ENCODE measurements at regions not wholly inside any gene's neighbourhood (a gene's known extent, or its start where the extent isn't known, plus 50 kb on each side); places are given as distances from the start of the nearest gene placed in this dataset.

- Histone ChIP-seq H3K4me2 (ENCODE audit: control insufficient read depth, extremely low read depth, insufficient read depth, low read depth, low read length) (no peak overlapping the region), H3K9me1 (ENCODE audit: control insufficient read depth, extremely low read depth, insufficient read depth, low read length) (no peaks in the 10 kb centered on the region), H3K9ac (ENCODE audit: control insufficient read depth, extremely low read depth, insufficient read depth, low read length) (no peak overlapping the region), H2AFZ (ENCODE audit: control insufficient read depth, low read length) (no peak overlapping the region), H3K9me3 (ENCODE audit: control insufficient read depth, low read depth, low read length) (no peaks in the 10 kb centered on the region), H3K36me3 (ENCODE audit: control insufficient read depth in 2 of 2, extremely low read depth in 1 of 2, insufficient read depth in 2 of 2, low read length in 2 of 2) (no peaks in the 10 kb centered on the region), H3K4me1 (ENCODE audit: control insufficient read depth, extremely low read depth, insufficient read depth, low read length) (no peaks in the 10 kb centered on the region), H3K79me2 (ENCODE audit: control insufficient read depth, insufficient read depth, low read length) (no peaks in the 10 kb centered on the region), H3K4me3 (ENCODE audit: control insufficient read depth in 2 of 3, extremely low read depth in 1 of 3, insufficient read depth in 2 of 3, low read depth in 1 of 3, low read length in 3 of 3) (no peak overlapping the region), H3K27ac (ENCODE audit: control insufficient read depth, insufficient read depth, low read length) (no peak overlapping the region), H3K27me3 (ENCODE audit: control insufficient read depth, extremely low read depth, insufficient read depth, low read length) (no peaks in the 10 kb centered on the region), H4K20me1 (ENCODE audit: control insufficient read depth, extremely low read depth, insufficient read depth, low read length) (no peaks in the 10 kb centered on the region)
- dilution Hi-C loops (cut with MboI; ENCODE audit: extremely low pct_ligation_motif_present, low sequenced_read_pairs): no loop called here
- TF ChIP-seq, protein P1, sequence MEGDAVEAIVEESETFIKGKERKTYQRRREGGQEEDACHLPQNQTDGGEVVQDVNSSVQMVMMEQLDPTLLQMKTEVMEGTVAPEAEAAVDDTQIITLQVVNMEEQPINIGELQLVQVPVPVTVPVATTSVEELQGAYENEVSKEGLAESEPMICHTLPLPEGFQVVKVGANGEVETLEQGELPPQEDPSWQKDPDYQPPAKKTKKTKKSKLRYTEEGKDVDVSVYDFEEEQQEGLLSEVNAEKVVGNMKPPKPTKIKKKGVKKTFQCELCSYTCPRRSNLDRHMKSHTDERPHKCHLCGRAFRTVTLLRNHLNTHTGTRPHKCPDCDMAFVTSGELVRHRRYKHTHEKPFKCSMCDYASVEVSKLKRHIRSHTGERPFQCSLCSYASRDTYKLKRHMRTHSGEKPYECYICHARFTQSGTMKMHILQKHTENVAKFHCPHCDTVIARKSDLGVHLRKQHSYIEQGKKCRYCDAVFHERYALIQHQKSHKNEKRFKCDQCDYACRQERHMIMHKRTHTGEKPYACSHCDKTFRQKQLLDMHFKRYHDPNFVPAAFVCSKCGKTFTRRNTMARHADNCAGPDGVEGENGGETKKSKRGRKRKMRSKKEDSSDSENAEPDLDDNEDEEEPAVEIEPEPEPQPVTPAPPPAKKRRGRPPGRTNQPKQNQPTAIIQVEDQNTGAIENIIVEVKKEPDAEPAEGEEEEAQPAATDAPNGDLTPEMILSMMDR (optimal IDR thresholded peaks at IDR 0.05 in 1 of 3, IDR thresholded peaks at IDR 0.05 in 1 of 3, conservative IDR thresholded peaks at IDR 0.05 in 1 of 3; ENCODE audit: extremely low read depth in 1 of 3, insufficient read depth in 2 of 3, low read length in 3 of 3): no peak
- no peak for TF ChIP-seq EZH2 (IDR thresholded peaks at IDR 0.05; ENCODE audit: low read length)
- FAIRE-seq (no peak), DNase-seq (ENCODE audit: low read depth, low spot score) (no peak)
These were observed 880.3 kb upstream of the GRIA3 start for GRCh38 chrX:122303761-122304160.

- TF ChIP-seq EZH2 (IDR thresholded peaks at IDR 0.05; ENCODE audit: low read length): no peak
- TF ChIP-seq, protein P1 (optimal IDR thresholded peaks at IDR 0.05 in 1 of 3, IDR thresholded peaks at IDR 0.05 in 1 of 3, conservative IDR thresholded peaks at IDR 0.05 in 1 of 3; ENCODE audit: extremely low read depth in 1 of 3, insufficient read depth in 2 of 3, low read length in 3 of 3): no peak
- Histone ChIP-seq H3K9ac (ENCODE audit: control insufficient read depth, extremely low read depth, insufficient read depth, low read length) (no peak overlapping the region), H2AFZ (ENCODE audit: control insufficient read depth, low read length) (no peak overlapping the region), H3K4me3 (ENCODE audit: control insufficient read depth in 2 of 3, extremely low read depth in 1 of 3, insufficient read depth in 2 of 3, low read depth in 1 of 3, low read length in 3 of 3) (no peak overlapping the region), H3K4me1 (ENCODE audit: control insufficient read depth, extremely low read depth, insufficient read depth, low read length) (no peaks in the 10 kb centered on the region), H3K79me2 (ENCODE audit: control insufficient read depth, insufficient read depth, low read length) (no peaks in the 10 kb centered on the region), H3K27me3 (ENCODE audit: control insufficient read depth, extremely low read depth, insufficient read depth, low read length) (no peaks in the 10 kb centered on the region), H3K9me3 (ENCODE audit: control insufficient read depth, low read depth, low read length) (no peaks in the 10 kb centered on the region), H3K27ac (ENCODE audit: control insufficient read depth, insufficient read depth, low read length) (no peak overlapping the region), H3K36me3 (ENCODE audit: control insufficient read depth in 2 of 2, extremely low read depth in 1 of 2, insufficient read depth in 2 of 2, low read length in 2 of 2) (no peaks in the 10 kb centered on the region), H3K9me1 (ENCODE audit: control insufficient read depth, extremely low read depth, insufficient read depth, low read length) (no peaks in the 10 kb centered on the region), H4K20me1 (ENCODE audit: control insufficient read depth, extremely low read depth, insufficient read depth, low read length) (no peaks in the 10 kb centered on the region), H3K4me2 (ENCODE audit: control insufficient read depth, extremely low read depth, insufficient read depth, low read depth, low read length) (no peak overlapping the region)
- FAIRE-seq: no peak
- dilution Hi-C loops (cut with MboI; ENCODE audit: extremely low pct_ligation_motif_present, low sequenced_read_pairs): no loop called here
- DNase-seq (ENCODE audit: low read depth, low spot score): no peak
These were observed 839.3 kb upstream of the GRIA3 start for GRCh38 chrX:122344816-122345215.

All from keratinocyte (primary cell).